H9 (cell line): ENCODE measurements at regions not wholly inside any gene's neighbourhood (a gene's known extent, or its start where the extent isn't known, plus 50 kb on each side); places are given as distances from the start of the nearest gene placed in this dataset.
"Not testable (repeated sequence)": the region's sequence is repeated elsewhere in the genome, so short reads cannot be mapped to it uniquely, and the experiment has no call there.

Experiments
- DNase-seq: peaks from one replicate; pipeline ENCODE4 v3.0.0-alpha.2; 2017
- H2AFZ ChIP-seq: one replicate; pipeline ENCODE4 v1.6.1; 2013; ENCODE audit warnings: mild to moderate bottlenecking, low read length, control low read depth, moderate library complexity
- H2AK5ac ChIP-seq: 2 replicates; pipeline ENCODE4 v1.6.1; 2013; ENCODE audit warnings: low read length, control low read depth, mixed read lengths; ENCODE audit not compliant: insufficient read length
- H2BK120ac ChIP-seq: one replicate; pipeline ENCODE4 v1.6.1; 2013; ENCODE audit warnings: low read depth, mild to moderate bottlenecking, low read length, control low read depth, inconsistent platforms; ENCODE audit not compliant: poor library complexity, severe bottlenecking
- H2BK12ac ChIP-seq: 2 replicates; pipeline ENCODE4 v1.6.1; 2013; ENCODE audit warnings: low read length, control low read depth, mixed read lengths, low read depth; ENCODE audit not compliant: insufficient read length
- H2BK15ac ChIP-seq: 2 replicates; pipeline ENCODE4 v1.6.1; 2013; ENCODE audit warnings: low read depth, low read length, control low read depth
- H2BK20ac ChIP-seq: one replicate; pipeline ENCODE4 v1.6.1; 2013; ENCODE audit warnings: low read depth, mild to moderate bottlenecking, low read length, control low read depth, inconsistent platforms; ENCODE audit not compliant: poor library complexity, severe bottlenecking
- H2BK5ac ChIP-seq: 2 replicates; pipeline ENCODE4 v1.6.1; 2013; ENCODE audit warnings: low read length, control low read depth, mixed read lengths; ENCODE audit not compliant: insufficient read length
- H3K14ac ChIP-seq: 2 replicates; pipeline ENCODE4 v1.6.1; 2013; ENCODE audit warnings: low read length, control low read depth; ENCODE audit not compliant: insufficient read depth
- H3K18ac ChIP-seq: 2 replicates; pipeline ENCODE4 v1.6.1; 2013; ENCODE audit warnings: low read depth, mild to moderate bottlenecking, mixed read lengths, low read length, control low read depth; ENCODE audit not compliant: insufficient read length
- H3K23ac ChIP-seq: 2 replicates; pipeline ENCODE4 v1.6.1; 2013; ENCODE audit warnings: low read length, control low read depth, mixed read lengths, low read depth; ENCODE audit not compliant: insufficient read length
- H3K23me2 ChIP-seq: 2 replicates; pipeline ENCODE4 v1.6.1; 2013; ENCODE audit warnings: low read depth, mild to moderate bottlenecking, mixed read lengths, low read length, control low read depth; ENCODE audit not compliant: insufficient read length, poor library complexity, severe bottlenecking
- H3K27ac ChIP-seq: 2 replicates; pipeline ENCODE4 v1.5.1; 2013; ENCODE audit warnings: low read length, control low read depth, mixed read lengths, low read depth; ENCODE audit not compliant: insufficient read length
- H3K27me3 ChIP-seq: 2 replicates; pipeline ENCODE4 v1.6.1; 2013; ENCODE audit warnings: low read length, control low read depth, inconsistent platforms; ENCODE audit not compliant: insufficient read depth
- H3K4ac ChIP-seq: 2 replicates; pipeline ENCODE4 v1.6.1; 2013; ENCODE audit warnings: low read depth, mild to moderate bottlenecking, control low read depth, inconsistent platforms, low read length, moderate library complexity
- H3K4me1 ChIP-seq: 2 replicates; pipeline ENCODE4 v1.6.1; 2013; ENCODE audit warnings: low read length, control low read depth, inconsistent platforms; ENCODE audit not compliant: insufficient read depth
- H3K4me2 ChIP-seq: 2 replicates; pipeline ENCODE4 v1.6.1; 2013; ENCODE audit warnings: low read length, control low read depth, mixed read lengths; ENCODE audit not compliant: insufficient read length, insufficient read depth
- H3K56ac ChIP-seq: 2 replicates; pipeline ENCODE4 v1.6.1; 2013; ENCODE audit warnings: low read depth, mild to moderate bottlenecking, mixed read lengths, low read length, control low read depth; ENCODE audit not compliant: insufficient read length
- H3K79me1 ChIP-seq: 2 replicates; pipeline ENCODE4 v1.6.1; 2013; ENCODE audit warnings: low read depth, mild to moderate bottlenecking, moderate library complexity, low read length, control low read depth, inconsistent platforms; ENCODE audit not compliant: insufficient read depth, poor library complexity, severe bottlenecking
- H3K79me2 ChIP-seq: 2 replicates; pipeline ENCODE4 v1.6.1; 2013; ENCODE audit warnings: low read length, control low read depth, inconsistent platforms; ENCODE audit not compliant: insufficient read depth
- H3K9ac ChIP-seq: 2 replicates; pipeline ENCODE4 v1.6.1; 2013; ENCODE audit warnings: low read length, control low read depth, mixed read lengths; ENCODE audit not compliant: insufficient read length; ENCODE audit errors: extremely low read depth
- H3K9me3 ChIP-seq: one replicate; pipeline ENCODE4 v1.6.1; 2013; ENCODE audit warnings: low read depth, low read length, inconsistent platforms; ENCODE audit not compliant: control insufficient read depth
- H3T11ph ChIP-seq: one replicate; pipeline ENCODE4 v1.6.1; 2013; ENCODE audit warnings: mild to moderate bottlenecking, low read length, control low read depth, inconsistent platforms
- H4K20me1 ChIP-seq: one replicate; pipeline ENCODE4 v1.6.1; 2013; ENCODE audit not compliant: control insufficient read depth, insufficient read length, insufficient read depth
- H4K5ac ChIP-seq: 2 replicates; pipeline ENCODE4 v1.6.1; 2013; ENCODE audit warnings: low read depth, mild to moderate bottlenecking, mixed read lengths, low read length, control low read depth; ENCODE audit not compliant: insufficient read length
- H4K8ac ChIP-seq: replicated peaks from 2 replicates; pipeline ENCODE4 v1.6.1; 2013; ENCODE audit warnings: low read length, control low read depth, mixed read lengths, low read depth; ENCODE audit not compliant: insufficient read length
- H4K91ac ChIP-seq: 2 replicates; pipeline ENCODE4 v1.6.1; 2013; ENCODE audit warnings: low read depth, mild to moderate bottlenecking, moderate library complexity, mixed read lengths, low read length, control low read depth; ENCODE audit not compliant: insufficient read length
- H3K27ac Mint-ChIP-seq, 3 experiments: 2 replicates in 2 of 3; 3 replicates in 1 of 3; pipeline ENCODE4 v1.8.0; 2020 to 2021; ENCODE audit warnings: mixed read lengths in 3 of 3, mild to moderate bottlenecking in 1 of 3, moderate library complexity in 1 of 3
- H3K27me3 Mint-ChIP-seq: 2 replicates; pipeline ENCODE4 v1.8.0; 2021; ENCODE audit warnings: low read depth, mild to moderate bottlenecking, moderate library complexity, mixed read lengths
- H3K36me3 Mint-ChIP-seq, 3 experiments: 2 replicates in 2 of 3; 3 replicates in 1 of 3; pipeline ENCODE4 v1.8.0; 2020 to 2021; ENCODE audit warnings: low read depth in 3 of 3, mixed read lengths in 3 of 3; ENCODE audit not compliant: insufficient read depth in 1 of 3
- H3K4me1 Mint-ChIP-seq, 2 experiments: 2 replicates each; pipeline ENCODE4 v1.8.0; 2020; ENCODE audit warnings: mixed read lengths in 2 of 2
- H3K4me3 Mint-ChIP-seq, 2 experiments: 2 replicates in 1 of 2; 3 replicates in 1 of 2; pipeline ENCODE4 v1.8.0; 2020 to 2021; ENCODE audit warnings: mild to moderate bottlenecking in 2 of 2, mixed read lengths in 2 of 2, moderate library complexity in 1 of 2
- H3K9me3 Mint-ChIP-seq, 2 experiments: 2 replicates in 1 of 2; 3 replicates in 1 of 2; pipeline ENCODE4 v1.8.0; 2020; ENCODE audit warnings: mild to moderate bottlenecking in 2 of 2, mixed read lengths in 2 of 2, moderate library complexity in 1 of 2
- WGBS: extraction: QIAGEN DNeasy Blood & Tissue Kit; methylation state at CpG from one replicate; pipeline ENCODE4 v1.1.7; 2013; ENCODE audit warnings: missing lambda C conversion rate, low lambda C conversion rate, mixed read lengths; ENCODE audit not compliant: insufficient read length; ENCODE audit errors: extremely low coverage; 5-methylcytosine and 5-hydroxymethylcytosine counted together

DNA sequence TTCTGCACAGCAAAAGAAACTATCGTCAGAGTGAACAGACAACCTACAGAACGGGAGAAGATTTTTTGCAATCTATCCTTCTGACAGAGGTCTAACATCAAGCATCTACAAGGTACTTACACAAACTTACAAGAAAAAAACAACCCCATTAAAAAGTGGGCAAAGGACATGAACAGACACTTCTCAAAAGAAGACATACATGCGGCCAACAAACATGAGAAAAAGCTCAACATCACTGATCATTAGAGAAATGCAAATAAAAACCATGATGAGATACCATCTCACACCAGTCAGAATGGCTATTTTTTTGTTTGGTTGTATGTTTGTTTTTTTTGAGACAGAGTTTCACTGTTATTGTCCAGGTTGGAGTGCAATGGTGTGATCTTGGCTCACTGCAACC is 131.5 kb upstream of the MED13 start:
- H3K4me1 Mint-ChIP-seq, H4K91ac ChIP-seq, H4K8ac ChIP-seq, H3K4me1 ChIP-seq, H3K9ac ChIP-seq, H3K4me2 ChIP-seq, H2AFZ ChIP-seq, H2BK5ac ChIP-seq, H3K4ac ChIP-seq, H3K36me3 Mint-ChIP-seq, H3K23ac ChIP-seq, H2BK15ac ChIP-seq, H2BK12ac ChIP-seq, H3K9me3 Mint-ChIP-seq, H3K27me3 ChIP-seq, H4K20me1 ChIP-seq, H3K27me3 Mint-ChIP-seq, H3K79me2 ChIP-seq, H2BK120ac ChIP-seq, H3K79me1 ChIP-seq, DNase-seq, H3K56ac ChIP-seq, H2BK20ac ChIP-seq, H3K27ac Mint-ChIP-seq, H3K4me3 Mint-ChIP-seq, H2AK5ac ChIP-seq, H3T11ph ChIP-seq, H4K5ac ChIP-seq, H3K23me2 ChIP-seq, H3K18ac ChIP-seq, H3K14ac ChIP-seq, H3K27ac ChIP-seq, H3K9me3 ChIP-seq: not testable (repeated sequence)
- WGBS: no CpG with 5 or more reads among the region's 3 CpGs
